Activated CD4-positive, alpha-beta T cell treated with anti-CD3 and anti-CD28 coated beads, Interleukin-2, amount 10 ng/mL, durations not matched to agents 7 days and 5 days (primary cell): ENCODE measurements at regions not wholly inside any gene's neighbourhood (a gene's known extent, or its start where the extent isn't known, plus 50 kb on each side); places are given as distances from the start of the nearest gene placed in this dataset.
"Not testable (repeated sequence)": the region's sequence is repeated elsewhere in the genome, so short reads cannot be mapped to it uniquely, and the experiment has no call there.

Experiments used
- CTCF ChIA-PET: fragments of 350-600 bp; sonication (Branson Sonifier 250); formaldehyde crosslinking; loops from one replicate; lab custom pipeline; 2021; ENCODE audit warnings: antibody characterized with exemption; lab: Charles Lee
- POLR2A ChIA-PET: fragments of 350-600 bp; sonication (Branson Sonifier 250); formaldehyde crosslinking; loops from one replicate; lab custom pipeline; 2021; ENCODE audit warnings: antibody characterized with exemption; lab: Charles Lee
- DNase-seq: peaks from one replicate; pipeline ENCODE4 v3.0.0-alpha.2; 2020
- H3K27ac Mint-ChIP-seq: one replicate; pipeline ENCODE4 v1.8.0; 2021; ENCODE audit warnings: mild to moderate bottlenecking, moderate library complexity, mixed read lengths
- H3K27me3 Mint-ChIP-seq: one replicate; pipeline ENCODE4 v1.8.0; 2021; ENCODE audit warnings: mixed read lengths
- H3K36me3 Mint-ChIP-seq: one replicate; pipeline ENCODE4 v1.8.0; 2021; ENCODE audit warnings: low read depth, mixed read lengths
- H3K4me1 Mint-ChIP-seq: one replicate; pipeline ENCODE4 v1.8.0; 2021; ENCODE audit warnings: mixed read lengths
- H3K4me3 Mint-ChIP-seq: one replicate; pipeline ENCODE4 v1.8.0; 2021; ENCODE audit warnings: mild to moderate bottlenecking, moderate library complexity, mixed read lengths
- H3K9me3 Mint-ChIP-seq: one replicate; pipeline ENCODE4 v1.8.0; 2021; ENCODE audit warnings: mixed read lengths

GRCh38 chr11:67797726-67798521 lies 123.5 kb upstream of the ALDH3B2 start:
- H3K9me3 Mint-ChIP-seq, H3K36me3 Mint-ChIP-seq, CTCF ChIA-PET, DNase-seq, POLR2A ChIA-PET, H3K27me3 Mint-ChIP-seq, H3K4me3 Mint-ChIP-seq, H3K4me1 Mint-ChIP-seq, H3K27ac Mint-ChIP-seq: not testable (repeated sequence)

GRCh38 chr11:67795746-67796145 lies 121.3 kb upstream of the ALDH3B2 start:
- POLR2A ChIA-PET = no interaction called here
- Mint-ChIP-seq H3K27ac (no peak overlapping the region), H3K4me1 (peaks cover 14% of the 10 kb centered on the region), H3K27me3 (no peaks in the 10 kb centered on the region), H3K9me3 (no peaks in the 10 kb centered on the region), H3K36me3 (no peaks in the 10 kb centered on the region), H3K4me3 (no peak overlapping the region)
- DNase-seq = no peak
- CTCF ChIA-PET = no interaction called here

- not testable (repeated sequence) for H3K4me3 Mint-ChIP-seq, H3K27ac Mint-ChIP-seq, H3K27me3 Mint-ChIP-seq
Measured at GRCh38 chr11:67793750-67794149, 119.3 kb upstream of the ALDH3B2 start.

GRCh38 chr11:67792273-67792990 lies 118.0 kb upstream of the ALDH3B2 start:
- POLR2A ChIA-PET = not testable (repeated sequence)

More at GRCh38 chr11:67793750-67794149, 119.3 kb upstream of the ALDH3B2 start:
- H3K9me3 Mint-ChIP-seq, POLR2A ChIA-PET, H3K36me3 Mint-ChIP-seq, CTCF ChIA-PET, DNase-seq: not testable (repeated sequence)
- peaks cover 14% of the 10 kb centered on the region for H3K4me1 Mint-ChIP-seq

GRCh38 chr11:67791598-67792170 lies 117.3 kb upstream of the ALDH3B2 start:
- H3K27ac Mint-ChIP-seq = not testable (repeated sequence)

More at GRCh38 chr11:67792273-67792990, 118.0 kb upstream of the ALDH3B2 start:
- H3K27me3 Mint-ChIP-seq, H3K9me3 Mint-ChIP-seq, H3K4me3 Mint-ChIP-seq, H3K27ac Mint-ChIP-seq, H3K36me3 Mint-ChIP-seq, H3K4me1 Mint-ChIP-seq, CTCF ChIA-PET: not testable (repeated sequence)
- DNase-seq = peak; percentile 42

GRCh38 chr11:67788341-67788695 lies 113.9 kb upstream of the ALDH3B2 start:
- POLR2A ChIA-PET, H3K4me1 Mint-ChIP-seq, CTCF ChIA-PET: not testable (repeated sequence)

More at GRCh38 chr11:67791598-67792170, 117.3 kb upstream of the ALDH3B2 start:
- H3K9me3 Mint-ChIP-seq, H3K4me1 Mint-ChIP-seq, H3K27me3 Mint-ChIP-seq, CTCF ChIA-PET, POLR2A ChIA-PET, H3K4me3 Mint-ChIP-seq, H3K36me3 Mint-ChIP-seq, DNase-seq: not testable (repeated sequence)

GRCh38 chr11:67787681-67788340 lies 113.4 kb upstream of the ALDH3B2 start:
- POLR2A ChIA-PET, H3K27me3 Mint-ChIP-seq, H3K4me3 Mint-ChIP-seq, DNase-seq, H3K9me3 Mint-ChIP-seq, H3K36me3 Mint-ChIP-seq, H3K4me1 Mint-ChIP-seq, CTCF ChIA-PET, H3K27ac Mint-ChIP-seq: not testable (repeated sequence)

More at GRCh38 chr11:67788341-67788695, 113.9 kb upstream of the ALDH3B2 start:
- H3K27me3 Mint-ChIP-seq, H3K4me3 Mint-ChIP-seq, H3K27ac Mint-ChIP-seq, H3K36me3 Mint-ChIP-seq, DNase-seq, H3K9me3 Mint-ChIP-seq: not testable (repeated sequence)

- H3K4me3 Mint-ChIP-seq, H3K4me1 Mint-ChIP-seq, H3K27ac Mint-ChIP-seq, H3K27me3 Mint-ChIP-seq, DNase-seq, H3K36me3 Mint-ChIP-seq, POLR2A ChIA-PET, H3K9me3 Mint-ChIP-seq, CTCF ChIA-PET: not testable (repeated sequence)
Measured at GRCh38 chr11:67781967-67782366, 107.5 kb upstream of the ALDH3B2 start.

- DNase-seq, CTCF ChIA-PET, H3K27me3 Mint-ChIP-seq, H3K27ac Mint-ChIP-seq, H3K4me1 Mint-ChIP-seq, POLR2A ChIA-PET, H3K9me3 Mint-ChIP-seq, H3K4me3 Mint-ChIP-seq, H3K36me3 Mint-ChIP-seq: not testable (repeated sequence)
Measured at GRCh38 chr11:67781506-67781905, 107.1 kb upstream of the ALDH3B2 start.

- H3K4me3 Mint-ChIP-seq = no peak overlapping the region
- POLR2A ChIA-PET = no interaction called here
- no peaks in the 10 kb centered on the region for H3K9me3 Mint-ChIP-seq
- peaks cover 12% of the 10 kb centered on the region for H3K27me3 Mint-ChIP-seq
- CTCF ChIA-PET = no interaction called here
- H3K36me3 Mint-ChIP-seq = no peaks in the 10 kb centered on the region
- no peaks in the 10 kb centered on the region for H3K4me1 Mint-ChIP-seq
- no peak for DNase-seq
- no peak overlapping the region for H3K27ac Mint-ChIP-seq
Measured at GRCh38 chr11:67780056-67780455, 105.6 kb upstream of the ALDH3B2 start.

- H3K27ac Mint-ChIP-seq, H3K4me1 Mint-ChIP-seq, POLR2A ChIA-PET, H3K36me3 Mint-ChIP-seq, CTCF ChIA-PET, H3K4me3 Mint-ChIP-seq, H3K9me3 Mint-ChIP-seq, DNase-seq: not testable (repeated sequence)
- peaks cover 18% of the 10 kb centered on the region for H3K27me3 Mint-ChIP-seq
Measured at GRCh38 chr11:67779189-67779875, 104.9 kb upstream of the ALDH3B2 start.

GRCh38 chr11:67776852-67777520 lies 102.6 kb upstream of the ALDH3B2 start:
- no peak for DNase-seq
- no peaks in the 10 kb centered on the region for H3K9me3 Mint-ChIP-seq
- ChIA-PET CTCF (no interaction called here), POLR2A (interaction anchor here (0.6 kb wide), 1 partner anchor 31 kb away, joined by 4 read pairs; no protein-coding TSS in a partner anchor)
- H3K27ac Mint-ChIP-seq = no peak overlapping the region
- no peaks in the 10 kb centered on the region for H3K4me1 Mint-ChIP-seq
- H3K36me3 Mint-ChIP-seq = no peaks in the 10 kb centered on the region
- peaks cover 31% of the 10 kb centered on the region for H3K27me3 Mint-ChIP-seq
- no peak overlapping the region for H3K4me3 Mint-ChIP-seq
